GM03348 (cell line): ENCODE measurements at regions not wholly inside any gene's neighbourhood (a gene's known extent, or its start where the extent isn't known, plus 50 kb on each side); places are given as distances from the start of the nearest gene placed in this dataset.

Experiments used
- DNase-seq: peaks from one replicate; pipeline ENCODE4 v3.0.0; 2012; ENCODE audit warnings: low spot score

DNA sequence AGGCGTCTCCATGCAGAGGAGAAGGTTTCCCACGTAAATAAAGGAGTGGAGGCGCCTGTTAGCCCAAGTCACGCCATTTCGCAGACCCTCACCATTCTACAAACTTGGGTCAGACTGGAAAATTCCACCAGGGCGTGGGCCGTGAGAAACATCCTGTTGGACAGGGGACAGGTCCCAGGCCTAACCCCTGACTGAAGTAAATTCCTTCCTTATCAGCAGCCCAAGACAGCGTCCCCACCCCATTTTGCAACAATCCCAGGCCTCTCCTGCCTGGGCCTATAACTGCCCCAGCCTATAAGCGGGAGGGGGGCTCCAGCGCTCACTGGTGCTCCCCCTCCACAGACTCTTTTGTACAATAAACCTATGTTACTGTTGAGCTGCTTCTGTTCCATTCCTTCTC is 57.3 kb upstream of the CBLN2 start:
- no peak for DNase-seq
